Prostate gland (tissue), 2 donors: ENCODE measurements at regions not wholly inside any gene's neighbourhood (a gene's known extent, or its start where the extent isn't known, plus 50 kb on each side); places are given as distances from the start of the nearest gene placed in this dataset.

Source experiments
- DNase-seq: peaks from one replicate; pipeline ENCODE4 v3.0.0-alpha.2; 2019; ENCODE audit warnings: low spot score
- H3K27ac ChIP-seq, 2 donors: fragments of 200-600 bp; sonication (generic); 2 replicates each; pipeline ENCODE4 v1.5.1; 2017 to 2019
- H3K27me3 ChIP-seq: fragments of 200-600 bp; sonication (generic); replicated peaks from 2 replicates; pipeline ENCODE4 v1.5.1; 2019; ENCODE audit not compliant: insufficient read depth
- H3K36me3 ChIP-seq, 2 donors: fragments of 200-600 bp; sonication (generic); 1 replicate in 1 of 2; 2 replicates in 1 of 2; pipeline versions ENCODE4 v1.5.1 to v1.8.1; 2017 to 2019
- H3K4me1 ChIP-seq: fragments of 200-600 bp; sonication (generic); replicated peaks from 2 replicates; pipeline ENCODE4 v1.5.1; 2019
- H3K4me3 ChIP-seq, 2 donors: fragments of 200-600 bp; sonication (generic); 2 replicates each; pipeline ENCODE4 v1.5.1; 2017 to 2019
- H3K9me3 ChIP-seq: fragments of 200-600 bp; sonication (generic); 2 replicates; pipeline ENCODE4 v1.5.1; 2017
- POLR2A ChIP-seq: fragments of 450-650 bp; IDR thresholded peaks from one replicate; pipeline ENCODE4 v1.6.1; 2016; ENCODE audit warnings: antibody characterized with exemption, mild to moderate bottlenecking
- POLR2AphosphoS5 ChIP-seq: sonication (generic); formaldehyde crosslinking; IDR thresholded peaks from one replicate; pipeline ENCODE4 v1.6.1; 2017; ENCODE audit warnings: antibody characterized with exemption
- WGBS: methylation state at CpG from one replicate; pipeline ENCODE4 v1.1.5; 2018; 5-methylcytosine and 5-hydroxymethylcytosine counted together
- intact Hi-C: fragments of 100-400 bp; cut with DNase I; formaldehyde crosslinking; loops from one replicate; pipeline ENCODE4 v1.14.2; 2022
- TF ChIP-seq, protein P1 (sequence below), 4 experiments: fragments of 200-600 bp in 2 of 4; fragments of 450-650 bp in 2 of 4; sonication (generic) in 2 of 4; IDR thresholded peaks; 1 replicate in 3 of 4; 2 replicates in 1 of 4; pipeline ENCODE4 v1.5.1; 2016 to 2019; ENCODE audit warnings: antibody characterized with exemption in 4 of 4, mild to moderate bottlenecking in 2 of 4, moderate library complexity in 2 of 4

- no peak for DNase-seq
- Histone ChIP-seq H3K9me3 (no peaks in the 10 kb centered on the region), H3K27ac (no peak overlapping the region), H3K36me3 (no peaks in the 10 kb centered on the region), H3K4me3 (no peak overlapping the region), H3K4me1 (no peaks in the 10 kb centered on the region), H3K27me3 (no peaks in the 10 kb centered on the region)
- intact Hi-C loops = no loop called here
- no peak for TF ChIP-seq POLR2AphosphoS5
- TF ChIP-seq POLR2A = no peak
- TF ChIP-seq, protein P1, sequence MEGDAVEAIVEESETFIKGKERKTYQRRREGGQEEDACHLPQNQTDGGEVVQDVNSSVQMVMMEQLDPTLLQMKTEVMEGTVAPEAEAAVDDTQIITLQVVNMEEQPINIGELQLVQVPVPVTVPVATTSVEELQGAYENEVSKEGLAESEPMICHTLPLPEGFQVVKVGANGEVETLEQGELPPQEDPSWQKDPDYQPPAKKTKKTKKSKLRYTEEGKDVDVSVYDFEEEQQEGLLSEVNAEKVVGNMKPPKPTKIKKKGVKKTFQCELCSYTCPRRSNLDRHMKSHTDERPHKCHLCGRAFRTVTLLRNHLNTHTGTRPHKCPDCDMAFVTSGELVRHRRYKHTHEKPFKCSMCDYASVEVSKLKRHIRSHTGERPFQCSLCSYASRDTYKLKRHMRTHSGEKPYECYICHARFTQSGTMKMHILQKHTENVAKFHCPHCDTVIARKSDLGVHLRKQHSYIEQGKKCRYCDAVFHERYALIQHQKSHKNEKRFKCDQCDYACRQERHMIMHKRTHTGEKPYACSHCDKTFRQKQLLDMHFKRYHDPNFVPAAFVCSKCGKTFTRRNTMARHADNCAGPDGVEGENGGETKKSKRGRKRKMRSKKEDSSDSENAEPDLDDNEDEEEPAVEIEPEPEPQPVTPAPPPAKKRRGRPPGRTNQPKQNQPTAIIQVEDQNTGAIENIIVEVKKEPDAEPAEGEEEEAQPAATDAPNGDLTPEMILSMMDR (IDR thresholded peaks at IDR 0.05) = no peak
- 79% methylated on average over 3 of the region's 3 CpGs for WGBS
Observed at GRCh38 chr7:9921326-9921725, 1052.3 kb upstream of the PHF14 start.

- H3K27me3 ChIP-seq = no peaks in the 10 kb centered on the region
- intact Hi-C loops = no loop called here
- DNase-seq = no peak
Observed at GRCh38 chr7:9937944-9938631, 1035.6 kb upstream of the PHF14 start.

GRCh38 chr7:9939176-9939575 is 1034.5 kb upstream of the PHF14 start:
- intact Hi-C loops = no loop called here
- H3K27ac ChIP-seq = no peak overlapping the region
- no peaks in the 10 kb centered on the region for H3K36me3 ChIP-seq
- TF ChIP-seq, protein P1 (IDR thresholded peaks at IDR 0.05) = no peak
- TF ChIP-seq POLR2AphosphoS5 (no peak), POLR2A (no peak)
- no peaks in the 10 kb centered on the region for H3K4me1 ChIP-seq
- H3K27me3 ChIP-seq = no peaks in the 10 kb centered on the region
- no peaks in the 10 kb centered on the region for H3K9me3 ChIP-seq
- H3K4me3 ChIP-seq = no peak overlapping the region
- DNase-seq = no peak

More at GRCh38 chr7:9937944-9938631, 1035.6 kb upstream of the PHF14 start:
- Histone ChIP-seq H3K4me1 (no peaks in the 10 kb centered on the region), H3K9me3 (no peaks in the 10 kb centered on the region), H3K27ac (no peak overlapping the region), H3K4me3 (no peak overlapping the region), H3K36me3 (no peaks in the 10 kb centered on the region)
- WGBS = 65% methylated on average over 2 of the region's 2 CpGs
- TF ChIP-seq POLR2AphosphoS5 (no peak), POLR2A (no peak)
- TF ChIP-seq, protein P1 (IDR thresholded peaks at IDR 0.05) = no peak

DNA sequence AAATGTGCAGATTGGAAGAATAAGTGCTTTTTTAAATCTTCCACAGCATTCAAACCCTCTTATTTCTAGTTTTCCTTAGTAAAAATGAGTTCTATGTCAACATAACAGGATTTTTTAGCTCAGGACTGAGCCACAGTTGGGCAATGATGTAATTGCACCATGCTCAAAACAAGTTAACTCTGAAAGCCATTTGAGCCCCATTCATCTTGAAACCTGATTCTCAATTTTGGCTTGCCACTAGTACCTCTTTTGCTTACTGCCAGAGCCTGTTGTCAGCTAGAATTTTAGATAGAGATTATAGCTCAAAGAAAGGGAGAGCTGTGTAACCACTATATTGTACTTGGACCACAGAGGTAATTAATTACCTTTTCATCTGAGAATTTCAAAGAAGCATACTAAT is 1028.5 kb upstream of the PHF14 start:
- no peaks in the 10 kb centered on the region for H3K9me3 ChIP-seq
- no peak overlapping the region for H3K27ac ChIP-seq
- TF ChIP-seq POLR2AphosphoS5 = no peak
- no peak for TF ChIP-seq POLR2A
- TF ChIP-seq, protein P1 (IDR thresholded peaks at IDR 0.05) = no peak
- H3K36me3 ChIP-seq = no peaks in the 10 kb centered on the region
- DNase-seq = no peak
- intact Hi-C loops = no loop called here
- no peaks in the 10 kb centered on the region for H3K27me3 ChIP-seq
- no peaks in the 10 kb centered on the region for H3K4me1 ChIP-seq
- no peak overlapping the region for H3K4me3 ChIP-seq

- H3K27ac ChIP-seq = no peak overlapping the region
- no peaks in the 10 kb centered on the region for H3K9me3 ChIP-seq
- no peaks in the 10 kb centered on the region for H3K36me3 ChIP-seq
- DNase-seq = no peak
- H3K4me3 ChIP-seq = no peak overlapping the region
- H3K4me1 ChIP-seq = no peaks in the 10 kb centered on the region
- WGBS = 45% methylated on average over 2 of the region's 2 CpGs
- no peaks in the 10 kb centered on the region for H3K27me3 ChIP-seq
- intact Hi-C loops = no loop called here
- TF ChIP-seq, protein P1 (IDR thresholded peaks at IDR 0.05) = no peak
- TF ChIP-seq POLR2A (no peak), POLR2AphosphoS5 (no peak)
Observed at GRCh38 chr7:9945857-9946256, 1027.8 kb upstream of the PHF14 start.
